ENCODE measurements at regions not wholly inside any gene's neighbourhood (a gene's known extent, or its start where the extent isn't known, plus 50 kb on each side); places are given as distances from the start of the nearest gene placed in this dataset.

DNA sequence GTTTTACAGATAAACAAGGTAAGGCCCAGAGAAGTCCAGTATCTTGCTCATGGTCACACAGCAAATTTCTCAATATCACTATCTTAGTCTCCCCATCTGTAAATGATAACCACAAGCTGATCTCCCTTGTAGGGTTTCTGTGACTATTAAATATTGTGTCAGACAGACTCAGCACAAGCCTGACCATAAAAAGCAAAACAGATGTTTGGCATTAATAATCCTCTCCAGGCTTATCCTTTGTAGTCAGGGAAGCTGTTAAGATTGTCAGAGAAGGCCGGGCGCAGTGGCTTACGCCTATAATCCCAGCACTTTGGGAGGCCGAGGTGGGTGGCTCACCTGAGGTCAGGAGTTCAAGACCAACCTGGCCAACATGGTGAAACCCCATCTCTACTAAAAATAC lies 173.2 kb upstream of the PRICKLE2 start:
- Histone ChIP-seq H3K4me3 (ENCODE audit: low read depth in 1 of 2, low read length in 2 of 2) (no peak overlapping the region), H3K27me3 (ENCODE audit: control insufficient read depth in 1 of 2, insufficient read depth in 2 of 2, low read length in 2 of 2) (no peaks in the 10 kb centered on the region), H3K4me1 (ENCODE audit: control insufficient read depth in 2 of 2, insufficient read depth in 2 of 2, low read length in 1 of 2) (peaks cover 0 to 3% of the 10 kb centered on the region in 2 donors), H3K9me3 (ENCODE audit: control insufficient read depth in 2 of 2, insufficient read depth in 1 of 2, low read depth in 1 of 2, low read length in 1 of 2) (no peaks in the 10 kb centered on the region), H3K36me3 (ENCODE audit: control insufficient read depth in 2 of 2, insufficient read depth in 2 of 2, low read length in 1 of 2) (no peaks in the 10 kb centered on the region), H3K27ac (ENCODE audit: low read depth in 2 of 2, low read length in 1 of 2) (no peak overlapping the region)
- 67 to 73% methylated on average over 4 of the region's 4 CpGs for WGBS, 2 donors

DNA sequence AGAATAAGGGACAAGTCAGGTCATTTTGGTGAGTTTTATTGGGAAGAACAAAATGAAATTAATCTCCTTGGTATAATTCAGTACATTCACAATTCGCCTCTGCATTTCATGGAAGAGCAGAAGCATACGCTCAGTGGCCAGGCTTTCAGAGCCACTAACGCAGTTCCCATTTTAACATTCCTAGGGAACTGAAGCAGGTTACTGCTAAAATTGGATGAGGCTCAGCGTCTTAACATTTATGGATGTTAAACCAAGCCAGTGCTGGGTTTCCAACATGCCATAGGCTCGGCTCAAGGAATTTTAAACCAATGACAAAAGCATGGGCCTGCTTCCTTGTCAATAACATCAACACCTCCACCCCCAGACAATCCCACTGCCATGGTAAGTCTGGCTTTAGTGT lies 172.7 kb upstream of the PRICKLE2 start:
- Histone ChIP-seq H3K27ac (ENCODE audit: low read depth in 2 of 2, low read length in 1 of 2) (peak overlapping the region; percentile 8 to 16), H3K4me3 (ENCODE audit: low read depth in 1 of 2, low read length in 2 of 2) (no peak overlapping the region), H3K9me3 (ENCODE audit: control insufficient read depth in 2 of 2, insufficient read depth in 1 of 2, low read depth in 1 of 2, low read length in 1 of 2) (no peaks in the 10 kb centered on the region), H3K4me1 (ENCODE audit: control insufficient read depth in 2 of 2, insufficient read depth in 2 of 2, low read length in 1 of 2) (peaks cover 0 to 3% of the 10 kb centered on the region in 2 donors), H3K36me3 (ENCODE audit: control insufficient read depth in 2 of 2, insufficient read depth in 2 of 2, low read length in 1 of 2) (no peaks in the 10 kb centered on the region), H3K27me3 (ENCODE audit: control insufficient read depth in 1 of 2, insufficient read depth in 2 of 2, low read length in 2 of 2) (no peaks in the 10 kb centered on the region)
- 80 to 82% methylated on average over 5 of the region's 5 CpGs for WGBS, 2 donors

DNA sequence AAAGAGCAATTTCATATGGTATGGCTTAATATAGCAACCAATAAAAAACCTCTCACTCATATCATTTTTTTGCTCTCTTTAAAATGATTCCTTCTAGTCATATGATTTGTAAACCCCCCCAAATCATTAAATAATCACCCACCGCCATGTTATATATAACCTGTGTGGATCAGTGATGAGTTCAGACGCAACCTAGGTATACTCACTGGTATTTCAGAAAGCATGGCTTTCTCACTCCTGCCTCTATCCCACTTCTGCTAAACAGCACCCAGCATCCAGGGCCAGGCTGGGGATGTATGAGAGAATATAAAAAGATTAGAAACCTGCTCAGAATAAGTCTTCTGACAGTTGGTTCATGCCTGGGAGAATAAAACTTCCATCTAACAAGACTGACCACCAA lies 172.3 kb upstream of the PRICKLE2 start:
- H3K27ac ChIP-seq (ENCODE audit: low read depth in 2 of 2, low read length in 1 of 2): peak overlapping the region in 1 of 2 donors; percentile 8
- H3K36me3 ChIP-seq (ENCODE audit: control insufficient read depth in 2 of 2, insufficient read depth in 2 of 2, low read length in 1 of 2): no peaks in the 10 kb centered on the region
- H3K4me3 ChIP-seq (ENCODE audit: low read depth in 1 of 2, low read length in 2 of 2): no peak overlapping the region
- H3K9me3 ChIP-seq (ENCODE audit: control insufficient read depth in 2 of 2, insufficient read depth in 1 of 2, low read depth in 1 of 2, low read length in 1 of 2): no peaks in the 10 kb centered on the region
- peaks cover 0 to 3% of the 10 kb centered on the region in 2 donors for H3K4me1 ChIP-seq (ENCODE audit: control insufficient read depth in 2 of 2, insufficient read depth in 2 of 2, low read length in 1 of 2)
- 90 to 93% methylated on average over 2 of the region's 2 CpGs for WGBS, 2 donors
- H3K27me3 ChIP-seq (ENCODE audit: control insufficient read depth in 1 of 2, insufficient read depth in 2 of 2, low read length in 2 of 2): no peaks in the 10 kb centered on the region

DNA sequence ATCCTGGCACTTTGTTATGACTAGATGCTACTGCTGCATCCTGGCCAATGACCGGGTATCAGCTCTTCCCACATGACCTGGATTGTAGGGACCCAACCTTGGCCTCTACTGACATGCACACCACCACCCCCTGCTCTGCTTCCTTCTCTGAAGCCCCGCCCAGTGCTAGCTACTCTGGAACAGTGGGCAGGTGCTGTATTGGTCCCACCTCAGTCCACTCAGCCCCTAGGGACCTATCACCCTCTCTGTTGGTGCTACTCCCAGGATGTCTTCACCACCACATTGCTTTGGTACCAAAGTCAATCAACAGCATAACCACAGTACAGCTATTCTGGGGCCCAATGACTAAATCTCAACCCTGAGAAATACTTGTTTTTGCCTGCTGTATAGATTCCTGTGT lies 170.2 kb upstream of the PRICKLE2 start:
- Histone ChIP-seq H3K4me1 (ENCODE audit: control insufficient read depth in 2 of 2, insufficient read depth in 2 of 2, low read length in 1 of 2) (peaks cover 0 to 3% of the 10 kb centered on the region in 2 donors), H3K36me3 (ENCODE audit: control insufficient read depth in 2 of 2, insufficient read depth in 2 of 2, low read length in 1 of 2) (no peaks in the 10 kb centered on the region), H3K27ac (ENCODE audit: low read depth in 2 of 2, low read length in 1 of 2) (no peak overlapping the region), H3K4me3 (ENCODE audit: low read depth in 1 of 2, low read length in 2 of 2) (no peak overlapping the region), H3K27me3 (ENCODE audit: control insufficient read depth in 1 of 2, insufficient read depth in 2 of 2, low read length in 2 of 2) (no peaks in the 10 kb centered on the region), H3K9me3 (ENCODE audit: control insufficient read depth in 2 of 2, insufficient read depth in 1 of 2, low read depth in 1 of 2, low read length in 1 of 2) (no peaks in the 10 kb centered on the region)
- WGBS, 2 donors: 86 to 93% methylated on average over 2 of the region's 2 CpGs

DNA sequence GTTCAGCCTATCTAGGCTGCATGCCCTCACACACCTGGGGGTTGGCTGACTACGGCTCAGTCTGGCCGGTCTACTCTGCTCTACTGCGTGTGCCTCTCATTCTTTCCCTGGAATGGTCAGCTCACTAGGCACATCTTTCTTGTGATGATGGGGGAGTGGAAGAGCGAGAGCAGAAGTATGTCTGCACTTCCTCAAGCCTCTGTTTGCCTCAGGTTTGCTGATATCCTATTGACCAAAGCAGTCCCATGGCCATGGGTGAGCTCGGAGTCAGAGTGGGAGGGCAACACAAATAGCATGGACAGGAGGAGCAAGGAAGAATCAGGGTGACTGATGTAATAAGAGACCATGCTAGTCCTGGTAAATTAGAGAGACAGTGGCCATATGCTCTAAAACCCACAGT lies 167.9 kb upstream of the PRICKLE2 start:
- no peaks in the 10 kb centered on the region for H3K27me3 ChIP-seq (ENCODE audit: control insufficient read depth in 1 of 2, insufficient read depth in 2 of 2, low read length in 2 of 2)
- 91 to 95% methylated on average over 5 of the region's 5 CpGs for WGBS, 2 donors

DNA sequence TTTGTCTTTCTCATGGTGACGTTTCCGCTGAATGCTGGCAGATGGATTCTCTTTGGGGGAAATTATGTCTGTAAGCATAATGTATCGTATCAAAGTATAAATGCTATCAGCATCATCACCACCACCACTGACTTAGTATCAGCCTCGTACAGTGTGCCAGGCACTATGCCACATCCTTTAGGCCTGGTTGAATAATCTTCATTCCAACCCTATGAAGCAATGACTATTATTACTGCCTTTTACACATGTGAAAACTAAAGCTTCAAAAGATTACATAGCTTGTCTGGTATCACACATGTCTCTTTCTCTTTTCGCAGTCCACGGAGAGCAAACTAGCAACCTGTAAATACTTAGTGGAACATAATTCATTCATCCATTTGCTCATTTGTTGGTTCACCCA lies 166.7 kb upstream of the PRICKLE2 start:
- H3K27me3 ChIP-seq (ENCODE audit: control insufficient read depth in 1 of 2, insufficient read depth in 2 of 2, low read length in 2 of 2): no peaks in the 10 kb centered on the region
- no peaks in the 10 kb centered on the region for H3K9me3 ChIP-seq (ENCODE audit: control insufficient read depth in 2 of 2, insufficient read depth in 1 of 2, low read depth in 1 of 2, low read length in 1 of 2)
- H3K36me3 ChIP-seq (ENCODE audit: control insufficient read depth in 2 of 2, insufficient read depth in 2 of 2, low read length in 1 of 2): no peaks in the 10 kb centered on the region
- 87 to 95% methylated on average over 6 of the region's 6 CpGs for WGBS, 2 donors
- H3K27ac ChIP-seq (ENCODE audit: low read depth in 2 of 2, low read length in 1 of 2): no peak overlapping the region
- peaks cover 0 to 3% of the 10 kb centered on the region in 2 donors for H3K4me1 ChIP-seq (ENCODE audit: control insufficient read depth in 2 of 2, insufficient read depth in 2 of 2, low read length in 1 of 2)
- no peak overlapping the region for H3K4me3 ChIP-seq (ENCODE audit: low read depth in 1 of 2, low read length in 2 of 2)

More for the DNA sequence above, 167.9 kb upstream of the PRICKLE2 start:
- no peaks in the 10 kb centered on the region for H3K9me3 ChIP-seq (ENCODE audit: control insufficient read depth in 2 of 2, insufficient read depth in 1 of 2, low read depth in 1 of 2, low read length in 1 of 2)
- peaks cover 0 to 3% of the 10 kb centered on the region in 2 donors for H3K4me1 ChIP-seq (ENCODE audit: control insufficient read depth in 2 of 2, insufficient read depth in 2 of 2, low read length in 1 of 2)
- no peaks in the 10 kb centered on the region for H3K36me3 ChIP-seq (ENCODE audit: control insufficient read depth in 2 of 2, insufficient read depth in 2 of 2, low read length in 1 of 2)
- no peak overlapping the region for H3K27ac ChIP-seq (ENCODE audit: low read depth in 2 of 2, low read length in 1 of 2)
- H3K4me3 ChIP-seq (ENCODE audit: low read depth in 1 of 2, low read length in 2 of 2): no peak overlapping the region

DNA sequence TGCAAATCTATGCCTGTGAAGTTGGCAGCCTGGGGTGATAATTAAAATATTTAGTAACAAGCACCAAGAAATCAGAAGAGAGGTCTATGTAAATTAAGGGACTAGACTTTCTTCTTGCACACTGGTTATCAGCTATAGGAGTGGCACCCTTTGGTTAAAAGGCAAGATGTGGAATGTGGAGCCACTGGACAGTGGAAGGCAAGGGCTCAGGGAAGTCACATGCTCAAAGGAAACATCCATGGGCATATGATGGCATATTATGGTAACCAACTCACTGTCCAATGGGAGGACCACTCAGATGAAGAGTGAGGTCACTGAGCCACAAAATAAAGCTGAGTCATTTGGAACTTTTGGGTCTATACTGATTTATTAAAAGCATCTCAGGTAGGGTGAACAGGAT lies 165.6 kb upstream of the PRICKLE2 start:
- Histone ChIP-seq H3K4me1 (ENCODE audit: control insufficient read depth in 2 of 2, insufficient read depth in 2 of 2, low read length in 1 of 2) (peaks cover 0 to 3% of the 10 kb centered on the region in 2 donors), H3K36me3 (ENCODE audit: control insufficient read depth in 2 of 2, insufficient read depth in 2 of 2, low read length in 1 of 2) (no peaks in the 10 kb centered on the region), H3K9me3 (ENCODE audit: control insufficient read depth in 2 of 2, insufficient read depth in 1 of 2, low read depth in 1 of 2, low read length in 1 of 2) (no peaks in the 10 kb centered on the region), H3K27me3 (ENCODE audit: control insufficient read depth in 1 of 2, insufficient read depth in 2 of 2, low read length in 2 of 2) (no peaks in the 10 kb centered on the region), H3K4me3 (ENCODE audit: low read depth in 1 of 2, low read length in 2 of 2) (no peak overlapping the region), H3K27ac (ENCODE audit: low read depth in 2 of 2, low read length in 1 of 2) (no peak overlapping the region)

DNA sequence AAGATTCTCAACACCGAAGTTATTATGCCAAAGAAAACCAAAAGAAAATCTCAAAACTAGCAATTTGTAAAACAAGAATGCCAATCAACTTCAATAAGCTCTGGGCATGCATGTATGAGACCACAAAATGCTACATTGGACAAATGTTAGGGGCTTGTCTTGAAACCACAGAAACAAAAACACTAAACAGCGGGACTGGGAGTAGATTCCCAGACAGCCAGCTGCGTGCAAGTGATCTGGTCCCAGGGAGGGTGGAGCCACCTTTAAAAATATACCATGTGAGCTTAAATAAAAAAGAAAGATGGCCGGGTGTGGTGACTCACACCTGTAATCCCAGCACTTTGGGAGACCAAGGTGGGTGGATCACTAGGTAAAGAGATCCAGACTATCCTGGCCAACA lies 163.6 kb upstream of the PRICKLE2 start:
- Histone ChIP-seq H3K27me3 (ENCODE audit: control insufficient read depth in 1 of 2, insufficient read depth in 2 of 2, low read length in 2 of 2) (no peaks in the 10 kb centered on the region), H3K4me1 (ENCODE audit: control insufficient read depth in 2 of 2, insufficient read depth in 2 of 2, low read length in 1 of 2) (no peaks in the 10 kb centered on the region), H3K9me3 (ENCODE audit: control insufficient read depth in 2 of 2, insufficient read depth in 1 of 2, low read depth in 1 of 2, low read length in 1 of 2) (no peaks in the 10 kb centered on the region), H3K4me3 (ENCODE audit: low read depth in 1 of 2, low read length in 2 of 2) (no peak overlapping the region), H3K36me3 (ENCODE audit: control insufficient read depth in 2 of 2, insufficient read depth in 2 of 2, low read length in 1 of 2) (no peaks in the 10 kb centered on the region), H3K27ac (ENCODE audit: low read depth in 2 of 2, low read length in 1 of 2) (no peak overlapping the region)
- WGBS, 2 donors: 72 to 74% methylated on average over 4 of the region's 4 CpGs

DNA sequence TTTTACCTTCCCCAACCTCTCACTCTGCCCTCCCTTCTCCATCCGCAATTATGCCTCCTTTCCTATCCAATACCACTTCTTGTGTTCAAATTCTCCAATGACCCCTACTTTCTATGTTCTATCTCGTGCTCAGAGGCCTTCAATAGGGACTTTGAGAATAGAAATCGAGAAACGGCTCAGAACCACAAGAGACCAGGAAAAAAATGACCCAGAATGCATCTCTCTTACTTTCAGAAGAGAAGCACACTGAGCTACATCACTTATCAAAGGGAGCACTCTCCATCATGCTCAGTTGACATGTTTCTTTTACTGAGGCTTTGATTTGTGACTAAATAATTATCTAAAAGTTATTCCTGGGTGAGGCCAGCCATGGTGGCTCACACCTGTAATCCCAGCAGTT lies 162.4 kb upstream of the PRICKLE2 start:
- Histone ChIP-seq H3K4me1 (ENCODE audit: control insufficient read depth in 2 of 2, insufficient read depth in 2 of 2, low read length in 1 of 2) (no peaks in the 10 kb centered on the region), H3K36me3 (ENCODE audit: control insufficient read depth in 2 of 2, insufficient read depth in 2 of 2, low read length in 1 of 2) (no peaks in the 10 kb centered on the region), H3K4me3 (ENCODE audit: low read depth in 1 of 2, low read length in 2 of 2) (no peak overlapping the region), H3K27ac (ENCODE audit: low read depth in 2 of 2, low read length in 1 of 2) (no peak overlapping the region), H3K27me3 (ENCODE audit: control insufficient read depth in 1 of 2, insufficient read depth in 2 of 2, low read length in 2 of 2) (no peaks in the 10 kb centered on the region), H3K9me3 (ENCODE audit: control insufficient read depth in 2 of 2, insufficient read depth in 1 of 2, low read depth in 1 of 2, low read length in 1 of 2) (no peaks in the 10 kb centered on the region)
- WGBS, 2 donors: 79 to 86% methylated on average over 4 of the region's 4 CpGs

DNA sequence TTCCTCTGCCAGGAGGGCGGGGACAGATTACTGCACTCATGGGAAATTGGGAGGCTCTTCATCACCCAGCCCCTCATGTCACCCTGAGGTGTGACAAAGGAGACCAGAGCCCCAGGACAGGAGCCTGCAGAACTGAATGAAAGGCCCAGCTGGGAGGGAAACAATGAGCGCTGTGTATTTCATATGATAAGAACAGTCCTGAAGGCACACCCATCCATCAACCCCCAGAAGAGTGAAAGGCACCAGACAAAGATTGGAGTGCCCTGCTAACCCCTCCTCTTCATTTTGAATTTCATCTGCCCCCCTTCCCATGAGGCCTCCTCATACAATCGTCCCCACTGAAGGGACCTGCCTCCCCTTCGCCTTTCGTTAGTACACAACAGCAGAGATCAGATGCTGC lies 160.0 kb upstream of the PRICKLE2 start:
- Histone ChIP-seq H3K9me3 (ENCODE audit: control insufficient read depth in 2 of 2, insufficient read depth in 1 of 2, low read depth in 1 of 2, low read length in 1 of 2) (no peaks in the 10 kb centered on the region), H3K4me3 (ENCODE audit: low read depth in 1 of 2, low read length in 2 of 2) (no peak overlapping the region), H3K36me3 (ENCODE audit: control insufficient read depth in 2 of 2, insufficient read depth in 2 of 2, low read length in 1 of 2) (no peaks in the 10 kb centered on the region), H3K27ac (ENCODE audit: low read depth in 2 of 2, low read length in 1 of 2) (no peak overlapping the region), H3K4me1 (ENCODE audit: control insufficient read depth in 2 of 2, insufficient read depth in 2 of 2, low read length in 1 of 2) (no peaks in the 10 kb centered on the region), H3K27me3 (ENCODE audit: control insufficient read depth in 1 of 2, insufficient read depth in 2 of 2, low read length in 2 of 2) (no peaks in the 10 kb centered on the region)
- WGBS, 2 donors: 80 to 87% methylated on average over 5 of the region's 5 CpGs

All from esophagus (tissue), 2 donors.